HG03159 (cell line): ENCODE measurements at regions not wholly inside any gene's neighbourhood (a gene's known extent, or its start where the extent isn't known, plus 50 kb on each side); places are given as distances from the start of the nearest gene placed in this dataset.
"Not testable (repeated sequence)": the region's sequence is repeated elsewhere in the genome, so short reads cannot be mapped to it uniquely, and the experiment has no call there.

ENCODE experiments used
- ATAC-seq: cut with Tn5 transposase; IDR thresholded peaks from one replicate; pipeline ENCODE4 v1.9.1; 2021; ENCODE audit warnings: mild to moderate bottlenecking, moderate library complexity; ENCODE audit not compliant: unreplicated experiment

- no peak for ATAC-seq
These were observed 51.1 kb upstream of the ROPN1 start for GRCh38 chr3:124043023-124043422.

GRCh38 chr3:124044956-124045355 lies 53.0 kb upstream of the ROPN1 start:
- ATAC-seq, result no peak

- ATAC-seq, result no peak
These were observed 57.3 kb upstream of the ROPN1 start for GRCh38 chr3:124048967-124049798.

- ATAC-seq, result no peak
These were observed 59.7 kb upstream of the ROPN1 start for GRCh38 chr3:124051636-124052035.

GRCh38 chr3:124053871-124054270 lies 61.9 kb upstream of the ROPN1 start:
- ATAC-seq, result no peak

GRCh38 chr3:124056846-124057245 lies 64.9 kb upstream of the ROPN1 start:
- no peak for ATAC-seq

- no peak for ATAC-seq
These were observed 65.5 kb upstream of the ROPN1 start for GRCh38 chr3:124057420-124057819.

GRCh38 chr3:124059580-124059979 lies 67.7 kb upstream of the ROPN1 start:
- ATAC-seq, result no peak

GRCh38 chr3:124063197-124063909 lies 71.4 kb upstream of the ROPN1 start:
- no peak for ATAC-seq

- ATAC-seq, result no peak
These were observed 72.1 kb upstream of the ROPN1 start for GRCh38 chr3:124064050-124064449.

- ATAC-seq, result not testable (repeated sequence)
These were observed 74.6 kb upstream of the ROPN1 start for GRCh38 chr3:124066543-124066942.

GRCh38 chr3:124069706-124070105 lies 77.8 kb upstream of the ROPN1 start:
- not testable (repeated sequence) for ATAC-seq

GRCh38 chr3:124075090-124075489 lies 83.2 kb upstream of the ROPN1 start:
- ATAC-seq, result not testable (repeated sequence)

- no peak for ATAC-seq
These were observed 83.8 kb upstream of the ROPN1 start for GRCh38 chr3:124075753-124076152.

- no peak for ATAC-seq
These were observed 84.3 kb upstream of the ROPN1 start for GRCh38 chr3:124076235-124076634.

- ATAC-seq, result no peak
These were observed 87.3 kb upstream of the ROPN1 start for GRCh38 chr3:124078953-124079911.

- no peak for ATAC-seq
These were observed 88.0 kb upstream of the ROPN1 start for GRCh38 chr3:124079912-124080276.

- no peak for ATAC-seq
These were observed 90.4 kb upstream of the ROPN1 start for GRCh38 chr3:124082343-124082742.

- ATAC-seq, result no peak
These were observed 92.3 kb upstream of the ROPN1 start for GRCh38 chr3:124084022-124084881.

- no peak for ATAC-seq
These were observed 96.9 kb upstream of the ROPN1 start for GRCh38 chr3:124088801-124089200.
